Fibroblast of skin of right biceps (primary cell): ENCODE measurements at regions not wholly inside any gene's neighbourhood (a gene's known extent, or its start where the extent isn't known, plus 50 kb on each side); places are given as distances from the start of the nearest gene placed in this dataset.
"Not testable (repeated sequence)": the region's sequence is repeated elsewhere in the genome, so short reads cannot be mapped to it uniquely, and the experiment has no call there.

Source experiments
- DNase-seq: peaks from one replicate; pipeline ENCODE4 v3.0.0-alpha.2; 2013

DNA sequence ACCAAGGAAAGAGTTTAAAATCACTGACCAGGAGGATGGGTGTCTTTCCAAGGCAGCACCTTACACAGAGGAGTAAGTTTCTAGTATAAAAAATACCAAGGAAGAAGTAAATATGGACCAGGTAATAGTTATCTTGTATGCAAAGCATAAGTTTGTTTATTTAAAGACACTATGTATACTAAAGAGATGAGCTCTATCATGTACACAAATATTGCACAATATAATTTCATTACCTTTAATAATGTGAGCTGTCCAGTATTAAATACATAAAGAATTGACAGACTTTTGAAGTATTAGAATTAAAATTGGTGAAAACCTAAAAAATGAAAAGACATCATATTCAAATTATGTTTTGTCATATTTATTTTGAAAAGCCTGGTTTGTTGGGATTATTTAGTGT lies 322.0 kb upstream of the MIR17HG start:
- no peak for DNase-seq

GRCh38 chr13:91031508-91031907 lies 316.0 kb upstream of the MIR17HG start:
- DNase-seq = no peak

DNA sequence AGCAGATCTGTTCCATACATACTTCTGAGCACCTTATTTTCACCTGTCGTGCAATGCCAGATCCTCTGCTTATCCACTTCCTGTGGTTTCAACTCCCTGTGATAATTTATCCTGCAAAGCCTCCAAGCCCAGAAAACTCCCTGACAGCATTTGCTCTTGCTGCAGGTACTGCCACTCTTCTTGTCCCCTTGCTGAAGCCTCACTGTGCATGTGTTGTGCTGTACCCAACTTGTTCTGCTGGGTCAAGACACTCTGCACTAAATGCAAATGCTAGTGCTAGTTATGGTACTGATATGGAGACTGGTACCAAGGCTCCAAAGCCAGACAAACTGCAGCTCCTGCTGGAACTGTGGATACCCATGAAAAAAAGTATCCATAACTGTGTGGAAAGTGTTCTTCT lies 315.4 kb upstream of the MIR17HG start:
- no peak for DNase-seq

GRCh38 chr13:91036886-91037285 lies 310.6 kb upstream of the MIR17HG start:
- no peak for DNase-seq

DNA sequence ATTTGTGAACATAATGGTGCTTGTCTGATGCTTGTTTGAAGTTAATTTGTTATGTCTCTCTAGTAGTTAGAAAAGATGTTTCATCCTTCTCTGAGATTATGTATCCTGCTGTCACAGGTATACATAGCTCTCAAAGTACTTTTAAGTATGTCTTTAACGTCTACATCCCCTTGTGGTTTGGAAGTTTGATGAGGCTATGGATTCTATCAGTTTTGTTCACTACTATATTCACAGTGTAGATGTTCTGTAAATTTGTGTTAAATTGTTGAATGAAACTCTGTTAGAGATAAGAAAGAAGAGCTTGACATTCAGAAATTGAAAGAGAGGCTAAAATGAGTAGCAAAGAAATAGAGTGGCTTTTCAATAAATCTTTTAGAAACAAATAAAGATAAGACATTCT lies 304.6 kb upstream of the MIR17HG start:
- no peak for DNase-seq

DNA sequence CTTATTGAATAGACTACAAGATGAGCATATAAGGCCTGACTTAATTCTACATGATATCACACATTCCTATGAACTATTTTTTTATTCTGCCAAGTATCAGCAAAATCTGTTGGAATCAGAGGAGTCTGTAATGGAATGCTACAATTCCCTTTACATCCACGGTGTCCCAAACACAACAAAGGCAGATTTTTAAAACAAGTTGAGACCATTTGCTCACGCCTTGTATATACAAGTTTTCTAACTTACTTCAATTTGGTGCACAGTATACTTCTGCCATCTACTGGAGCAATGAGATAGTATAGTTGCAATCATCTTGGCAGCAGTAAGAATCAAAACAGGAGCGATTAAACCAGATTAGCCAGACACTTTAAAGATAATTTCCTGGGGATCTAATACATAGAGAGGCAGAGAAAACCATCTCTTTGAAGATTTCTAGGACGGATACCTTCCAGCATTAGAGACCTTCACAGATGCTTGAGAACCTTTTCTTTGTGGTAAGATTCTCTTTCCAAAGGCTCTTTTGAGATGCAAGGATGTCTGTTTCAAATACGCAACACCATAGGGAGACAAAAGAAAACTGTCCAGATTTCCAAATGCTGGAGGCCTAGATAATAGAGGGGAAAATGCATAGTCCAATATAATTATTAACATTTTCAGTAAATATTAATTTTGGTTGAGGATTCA lies 302.0 kb upstream of the MIR17HG start:
- no peak for DNase-seq

GRCh38 chr13:91046715-91047327 lies 300.7 kb upstream of the MIR17HG start:
- DNase-seq = no peak

DNA sequence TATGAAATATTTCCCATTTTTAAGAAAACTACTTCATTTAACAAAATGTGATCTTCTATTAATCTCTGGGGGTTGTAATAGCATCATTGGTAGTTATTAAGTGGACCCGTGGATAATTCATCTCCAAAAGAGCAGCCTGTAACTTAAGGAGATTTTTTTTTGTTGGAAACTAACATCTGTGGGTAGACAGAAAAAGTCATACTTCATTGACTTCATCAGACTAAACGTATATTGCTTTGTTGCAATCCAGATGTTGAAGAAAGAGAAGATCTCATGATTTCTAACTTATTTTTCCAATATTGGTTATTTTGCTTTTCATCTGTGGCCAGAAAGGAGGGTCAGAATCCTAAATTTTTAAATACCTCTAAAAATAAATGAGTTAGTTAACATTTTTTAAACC lies 296.5 kb upstream of the MIR17HG start:
- no peak for DNase-seq

DNA sequence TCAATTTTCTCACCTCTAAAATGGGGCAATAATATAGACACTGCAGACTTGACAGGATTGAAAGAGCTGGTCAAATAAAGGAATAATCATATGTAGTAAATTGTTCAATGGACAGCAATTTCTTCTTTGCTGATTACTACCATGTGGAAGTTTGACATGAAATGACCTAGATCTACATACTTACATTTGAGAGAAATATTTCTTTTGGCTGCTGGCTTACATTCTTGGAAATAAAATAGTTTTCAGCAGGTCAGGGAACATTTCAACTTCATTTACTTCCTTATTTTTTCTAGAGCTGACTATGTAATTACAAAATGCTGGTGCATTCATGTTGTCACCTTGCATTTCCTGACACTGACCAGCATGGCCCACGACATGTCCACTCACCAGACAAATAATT lies 294.6 kb upstream of the MIR17HG start:
- DNase-seq = no peak

DNA sequence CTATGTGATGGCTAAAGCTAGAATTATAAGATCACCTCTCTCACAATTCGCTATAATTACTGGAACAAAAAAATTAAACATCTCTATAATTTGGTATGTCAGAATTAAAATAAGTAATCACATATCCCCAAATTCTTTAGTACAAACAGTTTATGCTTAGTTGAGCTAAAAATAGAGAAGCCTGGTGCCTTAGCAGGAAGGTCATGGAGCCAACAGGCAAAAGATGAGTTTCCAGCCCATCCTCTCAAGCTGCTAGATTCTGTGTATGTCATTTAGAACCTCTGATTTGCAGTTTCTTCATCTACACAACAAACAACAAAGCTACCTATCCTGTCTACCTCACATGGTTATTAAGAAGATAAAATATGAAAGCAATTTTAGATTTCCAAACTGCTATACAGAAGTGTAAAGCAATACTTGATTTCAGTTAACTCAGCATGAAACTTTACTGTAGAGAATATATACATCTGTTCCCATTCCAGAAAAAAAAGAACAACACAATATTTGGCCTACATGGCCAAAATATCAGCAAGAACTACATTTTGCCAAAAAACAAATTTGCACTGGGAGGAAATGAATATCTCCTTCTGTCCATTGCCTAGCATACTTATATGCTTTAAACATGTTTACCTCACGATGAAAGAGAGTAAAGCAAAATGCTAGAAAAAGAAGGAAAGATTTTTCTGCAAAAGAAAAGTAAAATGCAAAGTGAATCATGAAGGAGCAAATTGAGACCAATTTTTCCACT lies 294.0 kb upstream of the MIR17HG start:
- DNase-seq = no peak

GRCh38 chr13:91054902-91055301 lies 292.6 kb upstream of the MIR17HG start:
- DNase-seq = no peak

DNA sequence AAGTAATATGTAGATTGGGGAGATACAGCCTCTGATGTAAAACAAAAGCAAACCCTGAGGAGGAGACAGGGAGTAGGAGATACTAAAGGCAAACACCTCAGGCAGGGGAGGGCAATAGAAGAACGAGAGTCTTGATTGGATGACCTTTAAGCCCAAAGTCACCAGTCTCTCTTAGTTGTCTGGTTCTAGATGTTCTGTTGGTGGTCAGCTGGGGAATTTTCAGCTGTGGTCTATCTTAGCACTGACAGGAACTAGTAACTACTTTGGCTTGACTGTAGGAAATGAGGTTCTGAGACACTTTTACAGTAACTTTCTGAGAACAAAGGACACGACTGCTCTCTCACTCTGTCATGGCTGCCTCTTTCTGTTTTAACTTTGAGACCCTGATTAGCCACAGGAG lies 290.7 kb upstream of the MIR17HG start:
- no peak for DNase-seq

- not testable (repeated sequence) for DNase-seq
These were observed 290.0 kb upstream of the MIR17HG start for GRCh38 chr13:91057507-91057906.

DNA sequence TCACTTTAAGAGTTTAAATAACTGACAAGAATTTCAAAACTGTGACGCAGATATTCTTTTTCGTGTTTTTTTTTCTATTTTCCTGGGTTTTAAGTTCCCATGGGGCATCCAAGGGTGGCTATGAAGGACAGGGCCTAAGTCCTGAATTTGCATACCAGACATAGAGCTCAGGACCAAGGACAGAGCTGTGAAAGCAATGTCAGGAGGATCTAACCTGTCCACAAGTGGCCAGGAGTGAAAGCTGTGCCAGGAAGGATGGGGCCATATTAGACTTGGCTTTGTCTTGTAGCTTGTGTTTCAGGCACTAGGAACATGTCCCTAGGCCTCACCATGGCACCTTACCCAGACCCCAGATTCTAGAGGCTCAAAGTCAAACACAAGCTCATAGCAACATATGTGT lies 289.4 kb upstream of the MIR17HG start:
- DNase-seq = peak; percentile 5

- no peak for DNase-seq
These were observed 288.6 kb upstream of the MIR17HG start for GRCh38 chr13:91058919-91059318.

DNA sequence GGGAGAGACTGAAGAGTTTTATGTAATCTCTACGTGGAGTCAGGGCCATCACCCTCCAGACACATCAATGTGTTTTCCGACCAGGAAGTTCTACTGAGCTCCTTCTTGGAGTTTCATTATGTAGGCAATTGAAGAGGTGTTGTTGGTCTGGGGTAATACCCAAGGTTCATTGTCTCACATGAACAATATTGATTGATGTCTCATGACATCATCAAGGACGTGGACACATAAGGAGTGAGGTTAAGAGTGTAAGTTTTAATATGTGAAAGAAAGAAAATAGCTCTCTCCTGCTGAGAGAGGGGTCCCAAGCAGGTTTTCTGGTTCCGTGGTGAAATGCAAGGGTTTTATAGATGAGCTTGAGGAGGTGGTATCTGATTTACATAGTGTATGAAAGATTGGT lies 280.7 kb upstream of the MIR17HG start:
- no peak for DNase-seq

DNA sequence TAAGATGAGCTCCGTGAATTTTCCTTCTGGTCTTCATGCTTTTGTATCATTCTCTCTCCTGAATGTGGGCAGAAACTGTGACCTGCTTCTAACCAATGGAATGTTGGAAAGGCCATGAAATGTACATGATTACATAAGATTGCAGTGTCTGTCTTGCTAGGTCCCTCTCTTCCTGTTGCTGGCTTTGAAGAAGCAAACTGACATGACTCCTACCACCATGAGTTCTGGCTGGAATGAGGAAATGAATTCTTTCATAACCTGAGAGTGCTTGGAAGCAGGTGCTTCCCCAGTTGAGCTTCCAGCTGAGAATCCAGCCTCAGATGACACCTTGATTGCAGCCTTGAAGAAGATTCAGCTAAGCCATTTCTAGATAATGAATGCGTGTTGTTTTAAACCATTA lies 275.0 kb upstream of the MIR17HG start:
- DNase-seq = no peak

- no peak for DNase-seq
These were observed 273.4 kb upstream of the MIR17HG start for GRCh38 chr13:91074091-91074490.

- DNase-seq = no peak
These were observed 270.7 kb upstream of the MIR17HG start for GRCh38 chr13:91076830-91077229.

- peak; percentile 14 for DNase-seq
These were observed 269.3 kb upstream of the MIR17HG start for GRCh38 chr13:91078093-91078679.

GRCh38 chr13:91079176-91079575 lies 268.3 kb upstream of the MIR17HG start:
- no peak for DNase-seq

GRCh38 chr13:91085127-91085526 lies 262.4 kb upstream of the MIR17HG start:
- DNase-seq = no peak

- no peak for DNase-seq
These were observed 260.4 kb upstream of the MIR17HG start for GRCh38 chr13:91086936-91087716.
